ENCODE measurements at regions not wholly inside any gene's neighbourhood (a gene's known extent, or its start where the extent isn't known, plus 50 kb on each side); places are given as distances from the start of the nearest gene placed in this dataset.

DNA sequence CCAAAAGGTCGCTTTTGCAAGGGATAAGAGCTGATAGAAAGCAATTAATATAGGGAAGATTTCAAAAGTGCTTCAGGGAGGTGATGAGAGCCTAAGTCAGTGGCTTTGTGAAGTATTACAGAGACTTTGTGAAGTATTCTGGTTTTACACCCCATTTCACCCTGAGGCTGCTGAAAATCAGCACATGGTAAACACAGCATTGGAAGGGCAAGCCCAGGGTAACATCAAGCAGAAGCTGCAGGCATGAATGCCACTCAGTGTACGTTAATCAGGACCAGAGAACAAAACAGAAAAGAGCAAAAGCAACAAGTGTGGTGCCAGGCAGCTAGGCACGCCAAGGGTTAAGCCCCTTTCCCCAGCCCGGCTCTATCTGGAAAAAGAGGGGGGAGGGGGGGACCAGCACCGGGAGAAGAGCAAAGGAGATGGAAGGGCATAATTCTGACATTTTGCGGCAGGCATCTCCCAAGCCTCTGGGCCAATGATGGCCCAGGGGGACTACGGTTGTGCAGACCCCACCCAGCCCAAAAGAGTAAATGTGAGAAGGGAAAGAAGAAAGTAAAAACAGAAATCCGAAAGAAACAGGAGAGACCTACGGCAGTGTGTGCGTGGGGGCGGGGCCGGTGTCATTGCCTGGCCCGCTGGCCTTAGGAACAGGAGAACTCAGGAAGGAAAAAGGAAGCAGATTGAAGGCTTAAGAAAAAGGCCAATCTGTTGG, 58.9 kb downstream of the DHRS2 start:
- peak overlapping the region; percentile 57 for H3K4me3 ChIP-seq (ENCODE audit: low read depth, low read length)
- peaks cover 5% of the 10 kb centered on the region for H3K27me3 ChIP-seq (ENCODE audit: control insufficient read depth, insufficient read depth, low read length)
- peaks cover 2% of the 10 kb centered on the region for H3K9me3 ChIP-seq (ENCODE audit: control insufficient read depth, insufficient read depth, low read length)
- peaks cover 19% of the 10 kb centered on the region for H3K4me1 ChIP-seq (ENCODE audit: control insufficient read depth, insufficient read depth, low read length)
- peak overlapping the region; percentile 1 for H3K9ac ChIP-seq (ENCODE audit: low read depth, low read length)
- H3K36me3 ChIP-seq (ENCODE audit: control insufficient read depth, insufficient read depth, low read length): no peaks in the 10 kb centered on the region

DNA sequence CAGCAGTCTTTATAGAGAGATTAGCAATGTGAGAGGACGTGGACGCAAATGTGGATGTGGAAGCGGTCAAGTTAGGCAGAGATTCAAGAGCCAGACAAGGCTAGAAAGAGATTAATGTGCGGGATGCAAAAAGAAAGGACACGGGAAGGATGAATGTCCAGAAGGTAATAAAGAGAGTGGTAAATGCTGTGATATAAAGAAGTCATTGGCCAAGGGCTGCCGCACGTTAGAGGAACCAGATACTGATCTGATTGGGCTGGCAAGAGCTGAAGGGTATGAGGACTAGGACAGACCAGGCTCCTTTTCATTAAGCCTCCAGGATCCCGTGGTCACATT, 59.5 kb downstream of the DHRS2 start:
- Histone ChIP-seq H3K4me3 (ENCODE audit: low read depth, low read length) (peak overlapping the region; percentile 57), H3K27me3 (ENCODE audit: control insufficient read depth, insufficient read depth, low read length) (peaks cover 5% of the 10 kb centered on the region), H3K36me3 (ENCODE audit: control insufficient read depth, insufficient read depth, low read length) (no peaks in the 10 kb centered on the region), H3K9ac (ENCODE audit: low read depth, low read length) (no peak overlapping the region), H3K9me3 (ENCODE audit: control insufficient read depth, insufficient read depth, low read length) (no peaks in the 10 kb centered on the region), H3K4me1 (ENCODE audit: control insufficient read depth, insufficient read depth, low read length) (peaks cover 19% of the 10 kb centered on the region)

DNA sequence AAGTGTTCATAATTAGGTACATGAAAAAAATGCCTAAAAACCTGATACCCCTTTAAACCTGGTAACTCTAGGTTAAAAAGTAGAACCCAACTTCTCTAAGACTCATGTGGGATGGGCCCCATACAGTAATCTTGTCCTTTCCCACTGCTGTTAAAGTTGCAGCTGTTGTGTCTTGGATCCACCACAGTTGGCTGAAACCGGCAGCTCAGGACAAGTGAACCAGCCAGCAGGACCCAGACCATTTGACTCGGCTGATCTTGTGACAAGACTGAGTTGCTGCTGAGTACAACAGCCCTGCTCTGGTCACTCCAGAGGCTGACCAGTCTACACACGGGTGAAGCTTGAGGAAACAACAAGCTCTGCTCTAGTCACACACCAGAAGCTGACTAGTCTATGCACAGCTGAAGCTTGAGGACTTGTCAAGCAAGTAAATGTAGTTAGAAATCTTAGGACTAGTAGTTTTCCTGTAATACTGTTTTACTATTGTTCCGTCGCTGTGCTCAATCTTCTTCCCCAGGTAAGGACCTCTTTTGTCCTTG, 60.6 kb downstream of the DHRS2 start:
- no peaks in the 10 kb centered on the region for H3K9me3 ChIP-seq (ENCODE audit: control insufficient read depth, insufficient read depth, low read length)
- H3K4me1 ChIP-seq (ENCODE audit: control insufficient read depth, insufficient read depth, low read length): peaks cover 19% of the 10 kb centered on the region
- no peaks in the 10 kb centered on the region for H3K36me3 ChIP-seq (ENCODE audit: control insufficient read depth, insufficient read depth, low read length)
- no peak overlapping the region for H3K9ac ChIP-seq (ENCODE audit: low read depth, low read length)
- peaks cover 5% of the 10 kb centered on the region for H3K27me3 ChIP-seq (ENCODE audit: control insufficient read depth, insufficient read depth, low read length)
- no peak overlapping the region for H3K4me3 ChIP-seq (ENCODE audit: low read depth, low read length)

DNA sequence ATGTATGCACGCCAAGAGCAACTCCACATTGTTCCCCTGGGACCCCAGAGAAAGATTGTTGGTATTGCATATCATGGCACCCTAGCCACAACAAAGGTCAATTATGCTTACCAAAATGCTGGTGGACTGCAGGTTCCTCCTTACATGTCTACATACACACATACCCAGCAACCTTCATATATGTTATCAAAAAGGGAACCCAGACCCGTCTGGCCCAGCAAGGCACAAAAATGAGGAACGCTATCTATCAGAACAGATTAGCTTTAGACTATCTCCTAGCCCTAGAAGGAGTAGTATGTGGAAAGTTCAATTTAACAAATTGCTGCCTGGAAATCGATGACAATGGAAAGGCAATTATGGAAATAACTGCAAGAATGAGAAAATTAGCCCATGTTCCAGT, 61.5 kb downstream of the DHRS2 start:
- Histone ChIP-seq H3K4me1 (ENCODE audit: control insufficient read depth, insufficient read depth, low read length) (peaks cover 19% of the 10 kb centered on the region), H3K9ac (ENCODE audit: low read depth, low read length) (no peak overlapping the region), H3K9me3 (ENCODE audit: control insufficient read depth, insufficient read depth, low read length) (no peaks in the 10 kb centered on the region), H3K36me3 (ENCODE audit: control insufficient read depth, insufficient read depth, low read length) (no peaks in the 10 kb centered on the region), H3K4me3 (ENCODE audit: low read depth, low read length) (no peak overlapping the region), H3K27me3 (ENCODE audit: control insufficient read depth, insufficient read depth, low read length) (peaks cover 5% of the 10 kb centered on the region)

DNA sequence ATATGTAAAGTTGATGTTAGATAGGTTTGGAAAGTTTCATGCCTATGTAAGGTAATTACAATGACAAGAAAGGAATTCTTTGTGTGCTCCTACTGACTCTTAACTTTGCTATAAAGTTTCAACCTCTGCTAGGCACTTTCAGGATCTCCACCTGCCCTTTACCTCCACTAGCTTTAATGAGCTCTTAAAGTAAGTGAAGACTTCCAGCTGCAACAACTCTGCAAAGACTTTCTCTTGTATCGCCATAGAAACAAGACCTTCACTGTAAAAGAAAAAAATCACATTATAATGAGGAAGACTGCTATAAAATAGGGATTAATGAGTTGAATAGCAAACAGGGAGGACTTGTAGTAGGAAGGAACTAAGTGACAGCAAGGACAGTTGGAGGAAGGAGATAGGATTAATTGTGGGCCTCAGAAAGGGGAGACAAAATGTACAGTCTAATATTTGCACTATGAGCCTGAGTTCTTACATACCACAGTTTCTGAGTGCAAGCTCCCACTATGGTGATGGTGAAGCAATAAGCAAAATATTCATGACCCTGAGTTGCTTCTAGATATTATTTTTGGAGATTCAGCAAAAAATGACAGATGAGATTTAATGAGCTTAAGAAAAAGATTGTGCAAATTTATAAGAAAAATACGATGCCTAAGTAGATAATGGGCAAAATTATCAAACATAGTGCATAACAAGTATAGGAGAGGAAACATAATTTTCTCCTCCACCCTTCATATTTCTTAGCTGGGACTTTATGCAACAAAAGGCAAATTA, 66.7 kb downstream of the DHRS2 start:
- H3K9me3 ChIP-seq (ENCODE audit: control insufficient read depth, insufficient read depth, low read length): peaks cover 10% of the 10 kb centered on the region
- no peak overlapping the region for H3K4me3 ChIP-seq (ENCODE audit: low read depth, low read length)
- H3K4me1 ChIP-seq (ENCODE audit: control insufficient read depth, insufficient read depth, low read length): no peaks in the 10 kb centered on the region
- H3K36me3 ChIP-seq (ENCODE audit: control insufficient read depth, insufficient read depth, low read length): no peaks in the 10 kb centered on the region
- H3K27me3 ChIP-seq (ENCODE audit: control insufficient read depth, insufficient read depth, low read length): no peaks in the 10 kb centered on the region
- H3K9ac ChIP-seq (ENCODE audit: low read depth, low read length): no peak overlapping the region

DNA sequence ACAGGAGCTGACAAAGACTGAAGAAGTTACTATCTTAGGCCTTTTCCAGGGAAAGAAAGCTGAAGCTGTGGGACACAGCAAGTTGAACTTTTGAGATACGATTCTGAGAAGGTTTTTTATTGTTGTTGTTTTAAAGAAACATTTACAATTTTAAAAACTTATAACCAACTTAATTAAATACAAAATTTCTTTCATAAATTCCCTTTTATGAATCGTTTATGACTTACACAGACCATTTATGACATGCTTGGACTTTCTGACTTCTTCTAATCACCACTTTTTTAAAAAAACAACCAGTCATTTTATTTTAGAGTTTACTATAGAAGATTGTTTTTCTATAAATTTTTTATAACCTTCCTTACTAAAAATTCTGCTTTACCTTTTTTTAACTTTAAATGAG, 68.7 kb downstream of the DHRS2 start:
- Histone ChIP-seq H3K4me1 (ENCODE audit: control insufficient read depth, insufficient read depth, low read length) (no peaks in the 10 kb centered on the region), H3K9me3 (ENCODE audit: control insufficient read depth, insufficient read depth, low read length) (peaks cover 10% of the 10 kb centered on the region), H3K4me3 (ENCODE audit: low read depth, low read length) (no peak overlapping the region), H3K36me3 (ENCODE audit: control insufficient read depth, insufficient read depth, low read length) (no peaks in the 10 kb centered on the region), H3K27me3 (ENCODE audit: control insufficient read depth, insufficient read depth, low read length) (no peaks in the 10 kb centered on the region), H3K9ac (ENCODE audit: low read depth, low read length) (no peak overlapping the region)

DNA sequence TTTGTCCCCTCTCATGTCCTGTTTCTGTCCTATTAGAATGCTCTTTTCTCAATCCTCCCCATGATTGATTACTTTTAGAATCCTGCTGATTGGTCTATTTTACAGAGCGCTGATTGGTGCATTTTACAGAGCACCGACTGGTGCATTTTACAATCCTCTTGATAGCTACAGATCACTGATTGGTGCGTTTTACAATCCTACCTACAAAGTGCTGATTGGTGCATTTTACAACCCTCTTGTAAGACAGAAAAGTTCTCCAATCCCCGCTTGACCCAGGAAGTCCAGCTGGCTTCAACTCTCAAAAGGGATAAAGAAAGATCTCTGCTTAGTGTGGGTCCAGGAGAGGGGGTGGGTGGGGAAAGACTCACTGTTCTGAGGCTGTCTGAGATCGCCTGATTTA, 71.3 kb downstream of the DHRS2 start:
- Histone ChIP-seq H3K9ac (ENCODE audit: low read depth, low read length) (no peak overlapping the region), H3K36me3 (ENCODE audit: control insufficient read depth, insufficient read depth, low read length) (no peaks in the 10 kb centered on the region), H3K27me3 (ENCODE audit: control insufficient read depth, insufficient read depth, low read length) (no peaks in the 10 kb centered on the region), H3K4me3 (ENCODE audit: low read depth, low read length) (no peak overlapping the region), H3K9me3 (ENCODE audit: control insufficient read depth, insufficient read depth, low read length) (peaks cover 10% of the 10 kb centered on the region), H3K4me1 (ENCODE audit: control insufficient read depth, insufficient read depth, low read length) (no peaks in the 10 kb centered on the region)

DNA sequence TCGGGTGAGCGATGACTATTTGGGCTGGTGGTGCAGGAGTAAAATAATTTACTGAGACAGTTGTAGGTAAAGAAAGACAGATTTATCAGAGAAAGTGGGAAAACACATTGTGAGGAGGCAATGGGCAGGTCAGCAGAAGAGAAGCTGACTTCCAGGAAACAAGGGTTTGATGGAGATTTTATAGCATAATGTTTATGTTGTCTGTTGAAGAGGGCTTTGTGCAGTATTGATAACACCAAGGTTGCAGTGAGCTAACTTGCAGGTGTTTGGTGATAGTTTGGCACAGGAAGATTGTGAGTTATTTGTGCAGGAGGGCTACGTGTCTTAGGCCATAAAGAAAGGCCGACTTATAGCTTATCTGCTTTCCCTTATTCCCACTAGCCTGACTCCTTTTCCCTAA, 72.2 kb downstream of the DHRS2 start:
- H3K9ac ChIP-seq (ENCODE audit: low read depth, low read length): no peak overlapping the region
- peaks cover 10% of the 10 kb centered on the region for H3K9me3 ChIP-seq (ENCODE audit: control insufficient read depth, insufficient read depth, low read length)
- H3K27me3 ChIP-seq (ENCODE audit: control insufficient read depth, insufficient read depth, low read length): no peaks in the 10 kb centered on the region

DNA sequence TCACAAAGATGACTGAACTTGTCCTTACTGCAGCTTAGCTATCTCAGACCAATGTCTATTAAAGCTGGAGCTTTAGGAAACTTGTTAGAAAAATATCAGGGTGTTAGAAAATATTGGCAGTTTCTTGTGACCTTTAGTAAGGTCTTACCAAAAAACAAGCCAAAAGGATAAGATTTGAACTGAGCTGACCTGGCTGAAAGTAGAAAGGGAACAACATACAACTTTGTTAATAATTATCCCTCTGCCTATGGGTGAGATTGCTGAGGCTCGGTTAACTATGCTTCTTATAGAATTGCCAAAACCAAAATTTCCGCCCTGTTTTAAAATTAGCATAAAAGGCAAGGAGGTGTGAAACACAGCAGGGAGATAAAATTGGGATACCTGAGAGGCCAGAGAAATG, 73.8 kb downstream of the DHRS2 start:
- no peaks in the 10 kb centered on the region for H3K36me3 ChIP-seq (ENCODE audit: control insufficient read depth, insufficient read depth, low read length)
- peaks cover 6% of the 10 kb centered on the region for H3K9me3 ChIP-seq (ENCODE audit: control insufficient read depth, insufficient read depth, low read length)
- H3K9ac ChIP-seq (ENCODE audit: low read depth, low read length): no peak overlapping the region
- H3K27me3 ChIP-seq (ENCODE audit: control insufficient read depth, insufficient read depth, low read length): no peaks in the 10 kb centered on the region
- no peaks in the 10 kb centered on the region for H3K4me1 ChIP-seq (ENCODE audit: control insufficient read depth, insufficient read depth, low read length)
- no peak overlapping the region for H3K4me3 ChIP-seq (ENCODE audit: low read depth, low read length)

More for the DNA sequence above, 72.2 kb downstream of the DHRS2 start:
- no peaks in the 10 kb centered on the region for H3K4me1 ChIP-seq (ENCODE audit: control insufficient read depth, insufficient read depth, low read length)
- H3K4me3 ChIP-seq (ENCODE audit: low read depth, low read length): no peak overlapping the region
- no peaks in the 10 kb centered on the region for H3K36me3 ChIP-seq (ENCODE audit: control insufficient read depth, insufficient read depth, low read length)

DNA sequence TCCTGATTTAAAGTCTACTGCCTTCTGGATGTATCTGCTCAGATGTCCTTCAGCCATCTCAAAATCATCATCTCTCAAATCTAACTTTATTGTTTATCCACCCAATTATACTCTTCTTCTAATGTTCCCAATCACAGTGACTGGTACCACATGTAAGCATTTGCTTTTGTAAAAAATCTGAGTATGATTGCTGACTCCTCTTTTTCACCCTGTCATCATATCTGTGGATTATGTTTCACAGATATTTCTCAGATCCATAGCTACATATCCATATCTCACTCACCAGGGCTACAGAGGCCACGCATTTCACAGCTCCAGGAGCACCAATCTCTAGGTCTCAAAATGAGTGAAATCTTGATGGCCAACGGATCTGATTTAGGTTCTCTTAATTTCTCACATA, 76.1 kb downstream of the DHRS2 start:
- no peaks in the 10 kb centered on the region for H3K36me3 ChIP-seq (ENCODE audit: control insufficient read depth, insufficient read depth, low read length)

DNA sequence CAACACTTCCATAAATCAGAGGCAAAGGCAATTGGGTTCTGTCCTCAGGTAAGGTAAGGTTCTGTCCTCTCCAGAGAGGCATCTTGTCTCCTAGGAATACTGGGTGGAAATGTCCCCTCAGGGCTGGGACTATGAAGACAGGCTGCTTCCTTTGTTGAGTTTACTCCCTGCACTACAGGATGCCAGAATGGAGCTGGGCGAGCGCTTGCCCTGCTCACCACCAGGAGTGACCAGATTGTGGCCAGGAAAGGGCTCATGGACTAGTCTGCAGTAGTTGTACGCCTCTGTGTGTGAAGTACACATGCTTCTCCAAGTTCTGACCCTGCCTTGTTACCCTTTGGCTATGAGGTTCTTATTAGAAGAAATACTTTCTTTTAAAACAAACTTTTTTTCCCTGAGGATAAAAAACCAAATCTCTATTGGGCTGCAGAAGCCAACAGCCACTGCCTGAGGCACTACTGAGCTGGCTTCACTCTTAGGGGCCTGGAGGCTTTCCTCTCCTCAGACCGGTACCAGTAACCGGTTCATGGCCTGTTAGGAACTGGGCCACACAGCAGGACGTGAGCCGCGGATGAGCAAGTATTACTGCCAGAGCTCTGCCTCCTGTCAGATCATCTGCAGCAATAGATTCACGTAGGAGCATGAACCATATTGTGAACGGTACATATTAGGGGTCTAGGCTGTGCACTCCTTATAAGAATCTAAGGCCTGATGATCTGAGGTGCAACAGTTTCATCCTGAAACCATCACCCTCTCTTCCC, 83.2 kb downstream of the DHRS2 start:
- no peak overlapping the region for H3K9ac ChIP-seq (ENCODE audit: low read depth, low read length)
- H3K4me3 ChIP-seq (ENCODE audit: low read depth, low read length): no peak overlapping the region
- no peaks in the 10 kb centered on the region for H3K9me3 ChIP-seq (ENCODE audit: control insufficient read depth, insufficient read depth, low read length)
- H3K36me3 ChIP-seq (ENCODE audit: control insufficient read depth, insufficient read depth, low read length): no peaks in the 10 kb centered on the region
- H3K27me3 ChIP-seq (ENCODE audit: control insufficient read depth, insufficient read depth, low read length): no peaks in the 10 kb centered on the region
- H3K4me1 ChIP-seq (ENCODE audit: control insufficient read depth, insufficient read depth, low read length): no peaks in the 10 kb centered on the region

More for the DNA sequence above, 76.1 kb downstream of the DHRS2 start:
- Histone ChIP-seq H3K9me3 (ENCODE audit: control insufficient read depth, insufficient read depth, low read length) (no peaks in the 10 kb centered on the region), H3K4me1 (ENCODE audit: control insufficient read depth, insufficient read depth, low read length) (no peaks in the 10 kb centered on the region), H3K4me3 (ENCODE audit: low read depth, low read length) (no peak overlapping the region), H3K27me3 (ENCODE audit: control insufficient read depth, insufficient read depth, low read length) (no peaks in the 10 kb centered on the region), H3K9ac (ENCODE audit: low read depth, low read length) (no peak overlapping the region)
